EH (cell line): ENCODE measurements at regions not wholly inside any gene's neighbourhood (a gene's known extent, or its start where the extent isn't known, plus 50 kb on each side); places are given as distances from the start of the nearest gene placed in this dataset.

Source experiments
- DNase-seq: peaks from one replicate; pipeline ENCODE4 v3.0.0-alpha.2; 2015; ENCODE audit warnings: low read depth

DNA sequence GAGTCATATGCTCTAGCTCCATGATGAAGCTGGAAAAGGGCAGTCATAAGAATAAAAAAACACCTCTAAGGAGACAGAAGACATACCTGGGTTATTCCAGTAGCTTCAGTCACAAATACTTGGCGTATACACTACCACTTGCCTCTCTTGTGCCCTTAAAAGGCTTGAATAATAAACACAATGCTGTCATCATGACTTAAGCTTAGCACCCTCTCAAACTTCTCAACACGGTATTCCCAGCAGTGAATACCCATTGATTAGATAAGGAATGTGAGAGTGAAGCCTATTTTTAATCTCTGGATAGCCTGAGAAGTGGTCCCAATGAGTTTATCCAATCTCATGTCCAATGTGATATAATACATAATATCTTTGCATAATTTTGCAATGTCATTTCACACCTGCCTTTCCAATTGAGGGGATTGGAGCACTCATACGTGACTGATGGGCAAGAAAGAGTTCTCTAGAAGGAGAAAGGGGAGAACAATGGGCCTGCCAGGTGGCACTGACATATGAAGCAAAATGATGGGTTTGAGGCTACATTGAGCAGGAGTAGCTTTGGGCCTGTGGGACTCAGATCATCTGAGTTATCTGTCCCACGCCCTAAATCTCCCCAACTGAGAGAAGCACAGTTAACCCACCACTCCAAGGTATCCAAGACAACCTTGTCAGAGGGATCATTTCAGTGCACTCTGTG lies 298.6 kb upstream of the DAB1 start:
- DNase-seq, result no peak

DNA sequence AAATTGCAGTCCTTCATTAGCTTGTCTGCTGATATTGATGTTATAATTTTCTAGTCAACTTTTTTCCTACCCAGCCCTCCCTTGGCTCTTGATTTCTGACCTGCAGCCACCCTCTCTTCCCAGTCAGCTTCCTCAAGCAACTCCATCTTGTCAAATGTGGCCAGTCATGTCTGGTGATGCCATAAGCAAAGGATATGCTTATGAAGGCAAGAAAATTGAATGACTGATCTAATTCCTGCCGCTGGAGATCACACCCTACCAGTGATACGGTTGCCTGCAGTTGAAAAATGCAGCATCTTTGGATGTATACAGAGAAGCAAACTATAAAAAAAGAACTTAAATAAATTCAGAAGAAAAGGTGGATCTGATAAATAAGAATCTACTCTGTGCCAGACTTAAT lies 297.1 kb upstream of the DAB1 start:
- no peak for DNase-seq

DNA sequence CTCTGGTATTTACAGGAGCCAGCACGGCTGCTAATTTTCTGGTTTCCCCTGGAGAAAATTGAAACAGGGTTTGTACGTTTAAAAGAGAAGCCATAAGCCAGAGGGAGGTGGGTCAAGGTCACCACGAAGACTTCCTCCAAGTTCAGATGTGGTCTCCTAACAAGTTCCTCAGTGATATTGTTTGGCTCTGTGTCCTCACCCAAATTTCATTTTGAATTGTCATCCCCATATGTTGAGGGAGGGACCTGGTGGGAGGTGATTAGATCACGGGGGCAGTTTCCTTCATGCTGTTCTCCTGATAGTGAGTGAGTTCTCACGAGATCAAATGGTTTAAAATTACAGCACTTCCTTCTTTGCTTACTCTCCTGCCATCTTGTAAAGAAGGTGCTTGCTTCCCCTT lies 295.4 kb upstream of the DAB1 start:
- DNase-seq, result no peak

DNA sequence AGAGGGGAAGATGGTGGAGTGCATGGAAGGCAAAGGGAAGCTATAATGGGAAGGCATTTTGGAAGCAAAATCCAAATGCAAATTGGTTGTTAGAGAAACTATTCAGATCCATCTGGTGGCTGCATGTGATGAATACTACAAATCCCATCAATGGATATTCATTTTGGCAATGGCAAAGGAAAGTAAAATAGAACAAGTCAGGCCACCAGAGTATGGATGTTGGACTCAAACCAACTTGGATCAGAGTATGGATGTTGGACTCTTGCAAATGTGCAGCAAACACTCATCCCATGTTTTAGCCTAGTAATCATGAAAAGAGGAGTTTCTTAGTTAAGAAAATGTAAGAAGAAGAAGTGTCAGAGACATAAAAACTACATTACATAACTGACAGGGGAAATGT lies 289.6 kb upstream of the DAB1 start:
- no peak for DNase-seq

DNA sequence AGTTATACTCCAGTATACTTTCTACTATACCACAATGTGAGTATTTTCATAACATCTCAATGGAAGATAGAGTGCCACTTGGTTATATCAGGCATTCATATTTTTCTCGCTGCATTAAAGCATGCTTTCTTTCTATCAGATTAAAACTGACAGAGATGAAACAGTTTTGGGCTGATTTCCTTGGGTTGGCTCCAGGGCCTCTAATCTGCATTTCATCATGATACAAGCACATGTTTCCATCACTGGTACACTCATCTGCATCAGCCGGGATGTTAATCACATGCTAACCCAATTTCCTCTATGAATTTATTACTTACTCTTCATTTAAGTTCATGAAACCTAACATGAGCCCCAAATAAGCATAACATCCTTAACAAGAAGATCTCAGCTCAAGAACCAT lies 289.0 kb upstream of the DAB1 start:
- no peak for DNase-seq

DNA sequence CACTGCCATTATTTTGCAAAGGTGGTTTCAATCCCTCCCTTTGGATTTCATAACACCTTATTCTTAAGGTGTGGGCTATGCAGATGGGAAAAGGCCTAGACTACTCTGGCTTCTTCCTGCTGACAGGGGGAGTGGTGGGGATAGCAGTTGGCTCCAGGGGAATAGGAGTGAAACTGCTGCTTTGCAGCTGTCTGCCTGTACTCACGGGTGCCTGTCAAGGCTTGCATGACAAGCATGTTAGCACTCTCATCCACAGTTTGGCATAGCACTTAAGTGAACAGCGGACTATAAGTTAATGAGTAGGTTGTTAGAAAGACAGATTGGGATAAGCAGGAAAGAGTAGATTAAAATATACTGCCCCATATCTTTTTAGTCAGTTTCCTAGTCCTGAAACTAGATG lies 287.5 kb upstream of the DAB1 start:
- DNase-seq, result no peak

DNA sequence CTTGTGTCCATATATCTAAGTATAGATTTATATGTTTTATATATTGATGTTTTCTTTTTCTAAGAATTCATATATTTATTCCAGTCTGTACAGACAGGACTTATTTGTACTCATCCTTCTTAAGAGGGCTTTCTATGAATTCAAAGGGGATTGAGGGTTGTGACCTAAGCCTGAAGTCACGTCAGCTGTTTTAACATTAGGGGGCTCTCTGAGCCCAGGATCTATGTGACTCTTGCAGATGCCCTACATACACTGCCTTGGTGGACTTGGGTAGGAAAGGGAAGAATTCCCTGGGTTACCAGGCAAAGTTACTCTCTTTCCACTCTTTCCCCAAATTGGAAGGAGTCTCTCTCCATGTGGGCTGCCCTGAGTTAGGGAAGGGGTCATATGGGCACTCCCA lies 283.8 kb upstream of the DAB1 start:
- DNase-seq, result no peak

DNA sequence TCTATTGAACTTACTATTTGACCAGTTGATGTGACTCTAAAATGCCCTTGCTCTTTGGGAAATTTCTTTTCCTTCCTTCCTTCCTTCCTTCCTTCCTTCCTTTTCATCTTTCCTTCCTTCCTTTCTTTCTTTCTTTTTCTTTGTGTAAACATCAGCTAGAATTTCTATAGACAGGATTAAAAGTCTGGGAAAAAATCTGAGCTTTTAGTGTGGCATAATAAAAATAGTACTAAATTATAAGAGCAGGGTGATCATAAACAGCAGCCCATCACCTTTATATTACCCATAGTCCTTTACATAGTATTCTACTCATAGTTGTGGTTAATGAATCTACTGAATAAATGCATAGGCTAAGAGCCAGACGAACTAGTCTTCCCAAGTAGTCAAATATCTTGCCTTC lies 281.0 kb upstream of the DAB1 start:
- DNase-seq, result no peak

DNA sequence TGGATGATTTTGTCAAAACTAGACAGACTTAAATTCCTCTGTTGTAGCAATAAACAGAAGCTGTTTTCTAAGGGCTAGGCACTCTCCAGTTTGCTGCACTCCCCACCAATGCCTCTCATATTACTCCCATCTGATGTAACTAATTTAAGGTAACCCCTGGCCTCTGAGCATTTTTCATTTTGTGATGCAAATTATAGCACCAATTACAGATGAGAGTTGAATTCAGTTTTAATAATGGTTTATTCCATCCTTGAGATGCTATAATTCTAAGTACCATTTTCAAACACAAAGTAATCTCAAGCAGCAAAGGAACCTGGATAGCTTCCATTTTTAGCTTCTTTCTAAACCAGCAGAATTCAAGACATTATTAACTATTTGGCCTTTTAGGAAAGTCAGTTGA lies 280.4 kb upstream of the DAB1 start:
- no peak for DNase-seq

DNA sequence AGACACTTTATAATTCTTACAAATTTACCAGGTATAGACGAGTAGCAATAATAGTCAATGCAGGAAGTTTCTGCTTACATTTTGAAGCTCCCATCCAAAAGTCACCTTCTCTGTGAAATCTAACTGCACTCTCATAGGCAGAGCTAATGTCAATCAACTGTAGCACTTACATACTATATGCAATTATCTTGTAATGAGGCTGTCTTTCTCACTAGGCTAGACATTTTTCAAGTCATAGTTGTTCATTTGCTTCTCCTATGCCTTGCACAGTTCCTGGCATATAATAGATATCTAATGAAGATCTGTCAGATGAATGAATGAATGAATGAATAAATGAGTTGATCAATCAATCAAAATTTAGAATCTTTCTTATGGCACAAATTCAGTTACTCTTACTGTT lies 273.0 kb upstream of the DAB1 start:
- DNase-seq, result no peak

DNA sequence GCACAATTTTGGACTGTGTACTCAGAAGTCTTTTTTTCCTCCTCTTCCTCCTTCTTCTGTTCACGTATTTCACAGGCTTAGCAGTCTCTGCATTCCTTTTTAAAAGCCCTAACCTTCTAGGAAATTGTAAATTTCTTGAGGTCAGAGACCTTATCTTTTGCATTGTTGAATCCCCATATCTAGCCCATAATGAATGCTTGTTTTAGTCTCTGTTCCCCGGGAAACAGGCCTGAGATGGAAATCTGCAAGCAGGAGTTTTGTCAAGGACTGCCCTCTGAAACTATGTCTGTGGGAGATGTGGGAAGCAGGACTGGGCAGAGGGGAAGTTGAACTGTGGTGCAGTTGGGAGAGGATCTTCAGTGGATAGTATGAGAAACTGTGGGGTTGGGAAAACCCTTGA lies 272.2 kb upstream of the DAB1 start:
- no peak for DNase-seq

DNA sequence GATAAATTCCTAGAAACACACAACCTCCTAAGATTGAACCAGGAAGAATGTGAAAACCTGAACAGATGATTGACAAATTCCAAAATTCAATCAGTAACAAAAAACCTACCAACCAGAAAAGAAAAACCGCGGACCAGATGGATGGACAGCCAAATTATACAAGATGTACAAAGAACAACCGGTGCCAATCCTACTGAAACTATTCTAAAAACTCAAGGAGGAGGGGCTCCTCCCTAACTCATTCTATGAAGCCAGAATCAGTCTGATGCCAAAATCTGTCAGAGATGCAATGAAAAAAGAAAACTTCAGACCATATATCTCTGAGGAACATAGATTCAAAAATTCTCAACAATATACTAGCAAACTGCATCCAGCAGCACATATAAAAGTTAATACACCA lies 262.4 kb upstream of the DAB1 start:
- DNase-seq, result no peak

DNA sequence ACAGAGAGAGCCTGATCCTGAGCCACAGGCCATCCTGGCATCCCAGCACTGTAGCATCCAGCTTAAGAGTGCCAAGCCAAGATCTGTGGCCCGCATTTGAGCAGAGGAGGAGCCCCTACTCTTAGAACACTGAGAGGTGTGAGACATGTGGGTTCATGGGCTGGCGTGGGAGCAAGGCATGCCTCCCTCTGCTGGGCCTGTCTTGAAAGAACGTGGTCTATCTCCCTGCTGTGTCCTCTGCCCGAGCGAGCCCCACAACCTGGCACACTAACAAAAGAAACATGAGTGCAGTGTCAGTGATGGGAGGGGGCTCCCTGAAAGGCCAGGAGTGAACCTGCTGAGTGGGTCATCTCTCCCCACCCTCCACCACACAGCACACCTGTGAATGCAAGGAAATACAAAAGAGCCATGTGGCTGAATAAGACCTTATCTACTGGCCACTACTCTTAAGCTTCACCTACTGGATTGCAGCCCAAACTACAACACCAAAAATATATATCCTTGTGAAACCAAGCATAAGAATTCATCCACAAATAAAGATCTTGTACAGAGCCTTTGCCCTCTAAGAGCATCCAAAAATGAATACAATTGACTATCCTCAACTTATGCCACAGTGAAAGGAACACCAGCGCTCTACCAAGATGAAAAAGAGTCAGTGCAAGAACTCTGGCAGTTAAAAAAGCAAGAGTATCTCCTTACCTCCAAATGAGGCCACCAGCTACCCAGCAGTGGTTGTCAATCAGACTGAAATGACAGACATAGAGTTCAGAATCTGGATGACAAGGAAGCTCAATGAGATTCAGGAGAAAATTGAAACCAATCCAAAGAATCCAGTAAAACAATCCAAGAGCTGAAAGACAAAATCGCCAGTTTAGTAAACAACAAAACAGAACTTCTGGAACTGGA lies 259.4 kb upstream of the DAB1 start:
- no peak for DNase-seq

DNA sequence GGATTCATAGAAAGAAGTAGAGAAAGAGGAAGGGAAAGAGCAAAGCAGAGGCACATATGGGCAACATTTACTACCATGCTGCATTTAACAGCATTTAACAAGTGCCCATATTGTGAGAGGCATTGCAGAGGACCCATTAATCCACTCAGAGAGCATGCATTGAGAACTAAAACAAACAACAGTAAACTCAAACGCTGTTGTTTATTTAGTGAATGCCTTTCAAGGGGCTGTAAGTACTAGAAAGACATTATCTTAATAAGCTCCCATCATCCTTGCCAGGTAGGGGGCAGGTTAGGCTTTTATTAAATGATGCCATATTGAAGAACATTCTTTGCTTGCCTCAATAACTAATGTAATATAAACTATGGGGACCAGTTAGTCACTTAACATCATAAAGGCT lies 254.3 kb upstream of the DAB1 start:
- DNase-seq, result no peak

DNA sequence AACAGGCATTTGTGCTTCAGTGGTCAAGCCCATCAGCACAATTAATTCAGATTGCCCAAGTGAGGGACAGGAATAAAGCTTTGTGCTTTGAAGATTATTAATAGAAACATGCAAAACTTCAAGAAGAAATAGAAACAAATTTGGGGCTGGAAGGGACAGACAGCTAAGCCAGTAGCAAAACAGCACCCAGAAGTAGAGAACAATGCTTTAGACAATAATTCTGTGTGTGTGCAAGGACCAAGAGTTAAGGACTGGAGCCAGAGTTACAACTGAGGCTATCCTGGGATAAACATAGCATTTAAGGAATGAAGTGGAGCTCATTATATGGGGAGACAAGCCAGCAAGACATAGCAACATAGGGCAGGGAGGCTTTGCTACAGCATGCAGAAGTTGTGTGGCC lies 251.9 kb upstream of the DAB1 start:
- DNase-seq, result no peak

DNA sequence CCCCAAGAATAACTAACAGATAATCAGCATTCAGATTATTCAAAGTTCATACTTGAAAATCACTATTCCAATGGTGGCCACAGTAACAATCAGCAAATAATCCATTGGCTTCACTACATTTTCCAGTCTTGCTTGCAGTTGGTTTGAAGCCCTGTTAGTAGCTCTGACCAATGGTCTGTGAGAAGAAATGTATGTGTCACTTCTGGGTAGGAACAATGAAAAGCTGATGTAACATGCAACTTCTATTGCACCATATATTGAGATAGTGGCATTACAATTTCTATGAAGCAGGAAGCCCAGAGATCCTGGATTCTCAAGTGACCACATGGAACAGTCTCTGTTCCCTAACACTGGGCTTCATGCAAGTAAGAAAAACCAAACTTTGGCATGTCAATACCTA lies 250.9 kb upstream of the DAB1 start:
- peak; percentile 8 for DNase-seq

DNA sequence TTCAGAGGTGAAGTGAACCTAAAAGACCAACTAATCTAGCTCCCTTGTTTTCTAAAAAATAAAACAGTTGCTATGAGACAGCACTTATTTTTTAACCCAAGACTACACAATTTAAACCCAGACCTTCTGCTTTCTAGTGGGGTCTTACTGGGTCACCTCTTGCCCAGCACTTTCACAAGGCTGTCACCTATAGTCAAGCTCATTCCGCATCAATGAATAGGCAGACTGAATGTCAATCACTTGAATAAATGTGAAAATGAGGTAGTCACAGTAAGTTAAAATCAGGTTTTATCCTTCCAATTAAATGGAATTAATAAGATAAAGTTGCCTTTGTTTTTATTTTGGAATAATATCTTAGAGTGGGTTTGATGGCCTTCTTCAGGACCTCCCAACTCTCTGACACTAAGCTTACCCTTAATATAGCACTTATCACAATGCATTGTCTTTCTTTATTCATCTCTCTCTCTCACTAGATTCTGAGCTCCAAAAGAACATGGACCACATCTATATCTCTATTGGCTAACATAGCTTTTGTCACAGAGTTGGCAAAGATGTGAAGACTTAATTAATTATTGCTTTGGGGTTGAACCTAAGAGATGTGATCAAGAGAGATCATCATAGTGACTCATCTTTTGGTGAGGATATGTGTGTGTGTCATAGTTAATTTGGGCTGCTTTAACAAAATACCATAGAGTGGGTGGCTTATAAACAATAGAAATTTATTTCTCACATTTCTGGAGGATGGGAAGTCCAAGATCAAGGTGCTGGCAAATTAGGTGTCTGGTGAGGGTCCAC lies 248.7 kb upstream of the DAB1 start:
- DNase-seq, result no peak

DNA sequence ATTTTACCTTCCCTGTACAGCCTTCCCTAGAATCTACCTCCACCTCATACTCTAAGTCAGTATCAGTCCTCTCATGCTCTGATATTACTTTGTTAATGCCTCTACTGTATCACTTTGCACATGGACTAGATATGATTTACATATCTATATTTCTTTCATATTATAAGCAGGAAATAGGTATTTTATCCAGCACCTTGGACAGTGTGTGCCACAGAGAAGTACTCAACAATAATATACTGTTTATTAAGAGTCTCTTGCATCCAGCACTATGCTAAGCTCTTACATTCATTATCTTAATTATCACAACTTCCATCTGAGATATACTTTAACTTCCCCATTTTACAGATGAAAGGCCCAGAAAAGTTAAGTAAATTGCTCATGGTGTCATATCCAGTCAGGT lies 247.9 kb upstream of the DAB1 start:
- no peak for DNase-seq

DNA sequence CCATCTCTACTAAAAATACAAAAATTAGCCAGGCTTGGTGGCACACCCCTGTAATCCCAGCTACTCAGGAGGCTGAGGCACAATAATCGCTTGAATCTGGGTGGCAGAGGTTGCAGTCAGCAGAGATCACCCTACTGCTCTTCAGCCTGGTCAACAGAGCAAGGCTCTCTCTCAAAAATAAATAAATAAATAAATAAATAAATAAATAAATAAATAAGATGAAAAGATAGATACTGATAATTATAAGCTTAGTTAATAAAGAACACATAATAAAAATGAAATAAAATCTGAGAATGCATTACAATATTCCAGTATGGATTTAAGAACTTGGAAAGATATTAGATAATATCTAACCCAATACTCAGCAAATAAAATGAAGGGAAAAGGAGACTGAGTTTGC lies 235.9 kb upstream of the DAB1 start:
- DNase-seq, result no peak

DNA sequence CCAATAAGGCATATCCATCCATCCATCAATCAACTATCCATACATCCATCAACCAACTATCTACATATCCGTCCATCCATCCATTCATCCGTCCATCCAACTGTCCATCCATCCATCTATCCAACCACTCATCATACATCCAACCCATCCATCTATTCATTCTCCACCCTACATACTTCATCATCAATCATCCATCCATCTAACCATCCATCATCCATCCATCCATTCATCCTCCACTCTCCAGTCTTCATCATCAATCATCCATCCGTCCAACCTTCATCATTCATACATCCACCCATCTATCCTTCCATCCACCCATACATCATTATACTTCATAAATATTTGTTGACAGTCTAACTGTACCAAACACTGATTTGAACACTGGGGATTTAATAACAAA lies 231.3 kb upstream of the DAB1 start:
- no peak for DNase-seq

DNA sequence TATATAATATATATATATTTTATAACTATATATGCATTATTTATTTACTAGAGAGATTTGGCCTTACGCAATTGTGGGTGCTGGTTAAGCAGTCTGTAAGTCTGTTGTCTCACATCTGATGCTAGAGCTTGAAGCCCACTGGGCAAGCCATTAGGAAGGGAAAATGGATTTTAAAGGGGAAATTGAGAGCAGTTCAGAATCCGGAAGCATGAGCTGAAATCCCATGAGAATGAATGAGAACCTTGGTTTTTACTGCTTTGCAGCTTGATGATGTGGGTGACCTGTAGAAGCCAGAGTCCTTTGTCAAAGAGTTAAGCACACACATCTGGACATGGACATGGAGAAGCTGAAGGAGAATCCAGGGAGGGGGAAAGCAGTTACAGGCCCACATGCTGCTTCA lies 220.8 kb upstream of the DAB1 start:
- DNase-seq, result no peak

DNA sequence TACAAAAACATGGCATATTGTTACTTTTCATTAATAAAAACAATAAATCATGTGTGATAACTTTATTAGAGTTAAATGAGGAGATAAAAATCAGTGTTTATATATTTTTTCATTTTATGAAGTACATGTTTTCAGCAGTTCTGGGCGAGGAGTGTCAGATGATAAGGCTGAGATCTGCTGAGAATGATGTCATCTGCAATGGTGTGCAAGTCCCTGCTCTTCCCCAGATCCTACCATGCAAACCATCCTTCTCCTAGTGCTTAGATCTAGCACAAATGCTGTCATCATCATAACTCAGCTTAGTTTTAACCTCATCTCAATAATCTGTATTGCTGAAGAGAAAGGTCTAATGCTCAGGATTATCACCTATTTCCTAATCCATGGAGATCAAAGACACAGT lies 214.4 kb upstream of the DAB1 start:
- no peak for DNase-seq

DNA sequence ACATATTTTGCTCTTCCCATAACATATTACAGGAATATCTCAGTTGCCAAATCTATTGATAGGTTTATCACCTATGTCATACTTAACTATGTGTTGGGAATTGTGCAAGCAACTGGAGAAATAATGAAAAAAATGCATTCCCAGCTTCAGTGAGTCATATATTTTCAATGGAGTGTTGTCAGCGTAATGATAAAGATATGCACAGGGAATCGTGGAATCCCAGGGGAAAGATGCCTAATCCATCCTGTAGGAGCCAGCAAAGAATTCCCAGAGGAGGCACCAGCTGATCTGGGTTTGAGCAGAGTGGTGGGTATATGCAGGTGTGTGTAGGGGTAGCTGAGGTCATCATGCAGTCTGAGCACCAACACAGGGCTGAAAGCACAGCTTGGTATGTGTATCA lies 213.3 kb upstream of the DAB1 start:
- peak; percentile 41 for DNase-seq
